ENCODE measurements at regions not wholly inside any gene's neighbourhood (a gene's known extent, or its start where the extent isn't known, plus 50 kb on each side); places are given as distances from the start of the nearest gene placed in this dataset.

- TF ChIP-seq CTCF (IDR thresholded peaks at IDR 0.05; ENCODE audit: insufficient read depth, low read length, poor library complexity, severe bottlenecking) (no peak), EZH2phosphoT487 (conservative IDR thresholded peaks at IDR 0.05; ENCODE audit: low read length) (no peak)
Observed at GRCh38 chr18:24740829-24741228, 280.4 kb downstream of the HRH4 start.
